Karpas-422 (cell line): ENCODE measurements at regions not wholly inside any gene's neighbourhood (a gene's known extent, or its start where the extent isn't known, plus 50 kb on each side); places are given as distances from the start of the nearest gene placed in this dataset. TPM values are rescaled to one million over a fixed set of nuclear protein-coding genes. Genes with fewer than 3 reads are reported as not detected.
A peak's percentile ranks its signal among the peaks of the same experiment; 100 is the strongest.
"Not testable (repeated sequence)": the region's sequence is repeated elsewhere in the genome, so short reads cannot be mapped to it uniquely, and the experiment has no call there.

Experiments used
- DNase-seq: peaks from one replicate; pipeline ENCODE4 v3.0.0-alpha.2; 2015
- H2AFZ ChIP-seq: fragments of 200-600 bp; sonication (generic); 2 replicates; pipeline ENCODE4 v1.6.1; 2014; ENCODE audit warnings: antibody characterized with exemption, low read length, mixed read lengths
- H3K27ac ChIP-seq: fragments of 200-600 bp; sonication (generic); 2 replicates; pipeline ENCODE4 v1.5.1; 2014; ENCODE audit warnings: mild to moderate bottlenecking, low read length, moderate library complexity
- H3K27me3 ChIP-seq: fragments of 200-600 bp; sonication (generic); 2 replicates; pipeline ENCODE4 v1.6.1; 2014; ENCODE audit warnings: low read length, mixed read lengths
- H3K36me3 ChIP-seq: fragments of 200-600 bp; sonication (generic); 2 replicates; pipeline ENCODE4 v1.6.1; 2014; ENCODE audit warnings: low read length, mixed read lengths; ENCODE audit not compliant: insufficient read depth
- H3K4me1 ChIP-seq: fragments of 200-600 bp; sonication (generic); 2 replicates; pipeline ENCODE4 v1.6.1; 2014; ENCODE audit warnings: mild to moderate bottlenecking, low read length, mixed read lengths
- H3K4me2 ChIP-seq: fragments of 200-600 bp; sonication (generic); 2 replicates; pipeline ENCODE4 v1.6.1; 2014; ENCODE audit warnings: low read length, low read depth, mild to moderate bottlenecking; ENCODE audit not compliant: poor library complexity, severe bottlenecking
- H3K4me3 ChIP-seq: fragments of 200-600 bp; sonication (generic); 2 replicates; pipeline ENCODE4 v1.5.1; 2014; ENCODE audit warnings: mild to moderate bottlenecking, antibody characterized with exemption, low read length, mixed read lengths
- H3K79me2 ChIP-seq: fragments of 200-600 bp; sonication (generic); 2 replicates; pipeline ENCODE4 v1.6.1; 2014; ENCODE audit warnings: mild to moderate bottlenecking, low read length, mixed read lengths
- H3K9ac ChIP-seq: fragments of 200-600 bp; sonication (generic); 2 replicates; pipeline ENCODE4 v1.6.0; 2014; ENCODE audit warnings: low read length
- H3K9me2 ChIP-seq: fragments of 200-600 bp; sonication (generic), shearing (Covaris generic); replicated peaks from 2 replicates; pipeline ENCODE4 v1.6.0; 2014; ENCODE audit warnings: mild to moderate bottlenecking, low read length, moderate library complexity; ENCODE audit not compliant: insufficient read depth
- H3K9me3 ChIP-seq: fragments of 300-700, 200-600 bp; sonication (generic); 2 replicates; pipeline ENCODE4 v1.6.1; 2014; ENCODE audit warnings: low read length, mixed read lengths
- H4K20me1 ChIP-seq: fragments of 200-600 bp; sonication (generic); 2 replicates; pipeline ENCODE4 v1.6.1; 2014; ENCODE audit warnings: mild to moderate bottlenecking, antibody characterized with exemption, low read length, low read depth; ENCODE audit not compliant: insufficient read depth
- small RNA-seq: library from RNA; depleted of rRNA; stranded (forward); fragments of <200 nt; gene quantifications from one replicate; pipeline ENCODE3, GENCODE V24; 2014

- peak overlapping the region; percentile 41 for H3K4me2 ChIP-seq
- no peaks in the 10 kb centered on the region for H3K9me2 ChIP-seq
- peak overlapping the region; percentile 92 for H3K27ac ChIP-seq
- H3K9me3 ChIP-seq: no peaks in the 10 kb centered on the region
- peaks cover 68% of the 10 kb centered on the region for H3K4me1 ChIP-seq
- H3K36me3 ChIP-seq: no peaks in the 10 kb centered on the region
- peak overlapping the region; percentile 62 for H3K9ac ChIP-seq
- no peaks in the 10 kb centered on the region for H3K27me3 ChIP-seq
- no peak overlapping the region for H3K4me3 ChIP-seq
- H3K79me2 ChIP-seq: no peaks in the 10 kb centered on the region
- H4K20me1 ChIP-seq: no peaks in the 10 kb centered on the region
- DNase-seq: peak; percentile 72
- H2AFZ ChIP-seq: no peak overlapping the region
Measured at GRCh38 chr6:106728296-106728870, 99.0 kb downstream of the QRSL1 start.

- no peaks in the 10 kb centered on the region for H4K20me1 ChIP-seq
- peak overlapping the region; percentile 62 for H3K9ac ChIP-seq
- no peak overlapping the region for H3K4me3 ChIP-seq
- H3K36me3 ChIP-seq: no peaks in the 10 kb centered on the region
- peak overlapping the region; percentile 41 for H3K4me2 ChIP-seq
- H3K27me3 ChIP-seq: no peaks in the 10 kb centered on the region
- no peak for DNase-seq
- H3K27ac ChIP-seq: peak overlapping the region; percentile 92
- no peak overlapping the region for H2AFZ ChIP-seq
- no peaks in the 10 kb centered on the region for H3K79me2 ChIP-seq
- H3K9me2 ChIP-seq: no peaks in the 10 kb centered on the region
- peaks cover 65% of the 10 kb centered on the region for H3K4me1 ChIP-seq
- H3K9me3 ChIP-seq: no peaks in the 10 kb centered on the region
Measured at GRCh38 chr6:106727480-106728149, 98.2 kb downstream of the QRSL1 start.

GRCh38 chr6:106724848-106725247, 95.5 kb downstream of the QRSL1 start:
- Histone ChIP-seq H4K20me1 (no peaks in the 10 kb centered on the region), H2AFZ (peak overlapping the region; percentile 76), H3K4me3 (no peak overlapping the region), H3K9me2 (no peaks in the 10 kb centered on the region), H3K4me2 (no peak overlapping the region), H3K27ac (peak overlapping the region; percentile 57; the same call in 1 of the 2 replicates), H3K27me3 (no peaks in the 10 kb centered on the region), H3K36me3 (no peaks in the 10 kb centered on the region), H3K9ac (no peak overlapping the region), H3K4me1 (peaks cover 42% of the 10 kb centered on the region), H3K79me2 (no peaks in the 10 kb centered on the region), H3K9me3 (no peaks in the 10 kb centered on the region)
- no peak for DNase-seq

GRCh38 chr6:106724337-106724736, 95.0 kb downstream of the QRSL1 start:
- H2AFZ ChIP-seq: no peak overlapping the region
- H3K4me2 ChIP-seq: no peak overlapping the region
- H3K36me3 ChIP-seq: no peaks in the 10 kb centered on the region
- H3K9ac ChIP-seq: no peak overlapping the region
- peaks cover 37% of the 10 kb centered on the region for H3K4me1 ChIP-seq
- H3K9me3 ChIP-seq: no peaks in the 10 kb centered on the region
- DNase-seq: no peak
- no peaks in the 10 kb centered on the region for H4K20me1 ChIP-seq
- no peaks in the 10 kb centered on the region for H3K9me2 ChIP-seq
- no peaks in the 10 kb centered on the region for H3K79me2 ChIP-seq
- H3K27me3 ChIP-seq: no peaks in the 10 kb centered on the region
- peak overlapping the region; percentile 57; the same call in 1 of the 2 replicates for H3K27ac ChIP-seq
- H3K4me3 ChIP-seq: no peak overlapping the region

GRCh38 chr6:106723419-106723818, 94.0 kb downstream of the QRSL1 start:
- not testable (repeated sequence) for DNase-seq, H3K27me3 ChIP-seq, H3K9me2 ChIP-seq, H4K20me1 ChIP-seq, H3K9me3 ChIP-seq, H3K27ac ChIP-seq, H3K4me2 ChIP-seq, H3K36me3 ChIP-seq, H3K4me3 ChIP-seq, H3K79me2 ChIP-seq, H2AFZ ChIP-seq, H3K9ac ChIP-seq
- H3K4me1 ChIP-seq: peaks cover 34% of the 10 kb centered on the region

- Histone ChIP-seq H3K27ac (0 out of 2 replicates have a peak overlapping the region, but pooled peaks have one; percentile 41), H3K4me1 (peaks cover 36% of the 10 kb centered on the region)
- not testable (repeated sequence) for H3K4me2 ChIP-seq, H3K9ac ChIP-seq, H3K4me3 ChIP-seq, H4K20me1 ChIP-seq, H3K79me2 ChIP-seq, H3K9me2 ChIP-seq, DNase-seq, H3K9me3 ChIP-seq, H3K36me3 ChIP-seq, H2AFZ ChIP-seq, H3K27me3 ChIP-seq
Measured at GRCh38 chr6:106721189-106721588, 91.8 kb downstream of the QRSL1 start.

Small RNAs in the stretch of these regions (small RNA-seq; reads per million reads assigned to genes)
- gene MIR587 (not detected), gene RNU6-117P (not detected)
